ENCODE measurements at regions not wholly inside any gene's neighbourhood (a gene's known extent, or its start where the extent isn't known, plus 50 kb on each side); places are given as distances from the start of the nearest gene placed in this dataset.
"Not testable (repeated sequence)": the region's sequence is repeated elsewhere in the genome, so short reads cannot be mapped to it uniquely, and the experiment has no call there.

- no peak for DNase-seq
Measured at GRCh38 chr2:199216253-199216652, 241.5 kb downstream of the SATB2 start.

DNA sequence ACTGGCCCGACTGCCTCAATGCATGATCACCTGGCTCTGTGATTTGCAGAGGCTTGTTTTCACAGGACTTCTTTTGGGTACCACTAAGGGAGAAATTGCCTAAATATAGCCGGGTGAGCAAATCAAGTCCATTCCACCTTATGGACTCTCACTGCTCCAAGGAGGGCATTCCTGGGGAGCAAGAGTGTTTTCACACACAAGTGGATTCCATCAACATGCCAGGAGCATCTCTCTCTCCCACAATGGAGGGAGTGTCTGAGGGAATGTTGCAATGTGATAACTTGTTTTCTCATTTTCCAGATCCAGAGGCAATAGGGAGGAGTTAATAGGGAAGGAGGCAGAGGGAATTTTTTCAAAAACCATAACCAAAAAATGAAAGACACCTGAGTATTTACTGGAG, 250.7 kb downstream of the SATB2 start:
- no peak for DNase-seq

DNA sequence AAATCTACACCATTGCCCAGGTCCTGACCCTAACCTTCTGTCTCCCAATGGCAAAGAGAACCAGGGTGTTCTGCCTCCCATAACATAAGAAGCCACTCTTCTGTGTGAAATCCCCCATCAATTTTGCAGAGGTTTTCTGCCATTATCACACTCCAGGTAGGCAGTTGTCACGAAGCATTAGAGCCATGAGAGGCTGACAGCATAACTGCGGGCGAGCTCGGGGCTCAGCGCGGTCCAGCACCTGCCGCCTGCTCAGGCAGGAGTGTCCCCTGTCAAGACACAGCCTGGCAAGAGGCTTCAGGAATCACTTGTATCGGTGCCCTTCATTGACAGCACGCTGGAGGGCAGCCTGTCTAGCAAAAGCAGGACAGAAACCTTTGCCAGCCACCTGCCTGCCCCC, 251.2 kb downstream of the SATB2 start:
- no peak for DNase-seq

DNA sequence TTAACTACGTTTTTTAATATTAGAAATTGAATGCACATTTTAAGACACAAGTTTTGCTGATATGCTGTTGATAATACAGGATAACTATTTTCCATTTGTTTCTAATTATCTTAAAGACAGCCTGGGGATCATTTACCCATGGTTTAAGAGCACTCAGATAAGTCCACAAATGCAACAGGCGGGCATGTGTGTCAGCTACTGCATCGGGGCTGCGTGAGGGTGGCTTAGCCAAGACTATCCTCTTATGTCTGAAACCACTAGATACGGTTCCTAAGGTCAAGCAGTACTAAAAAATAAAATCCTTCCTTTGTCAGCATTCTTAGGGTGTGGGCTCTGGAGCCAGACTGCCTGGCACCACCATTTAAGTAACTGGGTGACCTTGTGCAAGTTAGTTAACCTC, 254.8 kb downstream of the SATB2 start:
- no peak for DNase-seq

DNA sequence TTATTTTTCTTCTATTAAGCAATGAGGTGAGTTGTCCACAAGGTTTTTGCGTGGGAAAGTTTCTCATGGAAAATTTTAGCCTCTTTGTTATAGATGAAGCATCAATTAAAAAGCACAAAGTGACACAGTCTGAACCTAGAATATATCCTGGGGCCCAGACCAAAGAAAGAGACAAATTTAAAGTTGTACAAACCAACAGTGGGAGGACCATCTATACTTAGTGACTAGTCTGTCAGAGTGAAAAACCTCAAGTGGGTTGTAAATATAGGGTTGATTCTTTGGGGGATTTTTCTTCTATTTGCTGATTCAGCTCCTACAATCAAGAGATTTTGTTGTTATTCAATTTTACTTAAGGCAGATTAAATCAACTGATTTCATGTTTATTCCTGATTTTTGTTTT, 256.2 kb downstream of the SATB2 start:
- DNase-seq, result no peak

- DNase-seq, result no peak
Measured at GRCh38 chr2:199199797-199200196, 257.9 kb downstream of the SATB2 start.

- no peak for DNase-seq
Measured at GRCh38 chr2:199197448-199197847, 260.3 kb downstream of the SATB2 start.

- no peak for DNase-seq
Measured at GRCh38 chr2:199196686-199197085, 261.1 kb downstream of the SATB2 start.

DNA sequence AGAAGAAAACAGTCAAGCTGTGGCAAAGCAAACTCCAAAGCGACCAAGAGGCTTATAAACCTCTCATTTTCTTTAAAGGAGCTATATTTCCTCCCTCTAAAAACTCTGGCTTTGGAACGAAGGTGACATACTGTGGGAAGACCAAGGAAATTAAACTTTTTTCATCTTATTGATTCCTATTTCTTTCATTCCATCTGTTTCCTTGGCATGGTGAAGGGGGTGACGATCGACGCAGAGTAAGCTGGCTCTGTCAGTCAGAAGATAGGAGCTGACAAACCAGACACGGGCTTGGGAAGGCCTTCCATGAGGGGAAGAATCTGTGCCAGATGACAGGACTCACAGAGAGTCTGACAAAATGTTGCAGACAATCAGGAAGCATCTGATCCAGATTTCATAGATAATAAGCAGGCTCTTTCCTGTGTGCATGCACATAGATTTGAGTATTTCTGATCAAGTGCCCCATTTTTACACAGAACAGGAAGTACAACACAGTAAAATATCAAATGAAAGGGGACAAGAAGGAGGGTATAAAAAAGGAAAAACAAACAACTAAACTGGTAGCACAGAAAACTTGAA, 261.7 kb downstream of the SATB2 start:
- no peak for DNase-seq

GRCh38 chr2:199191461-199191860, 266.3 kb downstream of the SATB2 start:
- DNase-seq, result no peak

- DNase-seq, result no peak
Measured at GRCh38 chr2:199189229-199189628, 268.5 kb downstream of the SATB2 start.

- DNase-seq, result no peak
Measured at GRCh38 chr2:199186301-199186751, 271.4 kb downstream of the SATB2 start.

GRCh38 chr2:199185174-199185573, 272.6 kb downstream of the SATB2 start:
- DNase-seq, result not testable (repeated sequence)

DNA sequence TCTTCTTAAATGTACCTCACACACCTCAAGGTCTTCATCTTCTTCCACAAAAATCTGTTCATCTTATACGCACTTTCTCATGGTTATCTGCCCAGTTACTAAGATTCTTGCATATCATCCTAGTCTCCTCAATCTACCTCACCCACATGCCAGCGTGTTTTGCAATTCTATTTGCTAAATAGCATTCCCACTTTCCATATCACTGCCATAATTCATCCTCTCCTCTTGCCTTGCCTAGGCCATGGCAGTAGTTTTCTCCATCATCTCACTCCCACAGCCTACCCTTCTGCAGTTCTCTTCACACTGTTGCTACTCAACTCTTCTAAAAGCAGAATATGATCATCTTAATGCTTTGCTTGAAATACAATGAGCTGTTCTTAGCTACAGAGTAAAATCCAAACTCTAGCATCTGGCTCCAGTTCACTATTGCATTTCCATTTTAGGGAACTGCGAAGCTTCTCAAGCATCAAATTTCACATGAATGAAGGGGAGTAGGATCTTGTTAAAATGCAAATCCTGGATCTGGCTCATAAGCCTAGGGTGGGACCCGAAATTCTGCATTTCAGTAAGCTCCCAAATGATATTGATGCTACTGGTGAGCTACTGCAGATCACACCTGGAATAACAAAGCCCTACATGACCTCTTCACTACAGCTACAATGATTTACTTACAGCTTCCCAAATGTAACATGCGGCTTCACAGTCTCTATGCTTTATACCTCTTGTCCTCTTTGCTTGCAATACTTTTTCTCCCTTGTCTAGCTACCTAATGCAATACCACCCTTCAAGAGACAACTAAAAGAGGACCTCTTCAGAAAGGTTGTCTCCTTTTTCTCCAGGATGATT, 293.9 kb downstream of the SATB2 start:
- no peak for DNase-seq

- DNase-seq, result no peak
Measured at GRCh38 chr2:199160677-199161465, 296.9 kb downstream of the SATB2 start.

- no peak for DNase-seq
Measured at GRCh38 chr2:199160081-199160480, 297.7 kb downstream of the SATB2 start.

GRCh38 chr2:199148076-199148845, 309.5 kb downstream of the SATB2 start:
- no peak for DNase-seq

- no peak for DNase-seq
Measured at GRCh38 chr2:199147216-199147615, 310.5 kb downstream of the SATB2 start.

DNA sequence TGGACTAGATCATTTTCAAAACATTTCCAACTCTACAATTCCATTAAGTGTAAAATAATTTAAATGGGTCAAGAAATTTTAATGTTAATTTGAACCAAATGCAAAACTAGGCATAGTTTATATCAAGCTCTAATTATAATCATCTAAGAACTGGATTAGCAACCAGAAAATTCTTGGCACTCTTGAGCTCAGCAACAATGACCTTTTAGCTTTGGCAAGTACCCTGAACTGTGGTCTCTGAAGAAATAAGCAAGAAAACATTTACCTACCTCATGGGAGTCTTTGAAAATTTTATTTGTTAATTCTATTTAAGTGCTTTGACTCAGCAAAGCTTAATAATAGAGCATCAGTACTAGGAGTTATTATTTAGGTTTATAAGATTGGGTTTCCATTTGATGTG, 313.2 kb downstream of the SATB2 start:
- DNase-seq, result no peak

DNA sequence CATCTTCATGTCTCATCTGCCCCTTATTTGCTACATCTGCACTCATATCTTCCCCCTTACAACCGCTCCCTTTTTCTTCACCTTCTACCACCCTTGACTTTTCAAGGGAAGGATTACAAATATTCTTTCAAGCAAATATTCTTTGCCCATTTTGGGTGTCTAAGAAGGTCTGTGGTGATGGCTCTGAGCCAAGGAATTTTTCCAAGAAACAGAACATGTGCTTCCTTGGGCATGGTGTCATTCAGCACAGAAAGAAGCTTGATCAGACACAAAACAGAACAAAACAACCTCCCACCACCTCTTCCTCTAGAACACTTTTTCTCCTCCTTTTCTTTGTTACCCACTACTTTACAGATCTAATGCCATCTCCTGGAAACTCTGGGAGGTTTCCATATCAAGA, 313.7 kb downstream of the SATB2 start:
- DNase-seq, result no peak

DNA sequence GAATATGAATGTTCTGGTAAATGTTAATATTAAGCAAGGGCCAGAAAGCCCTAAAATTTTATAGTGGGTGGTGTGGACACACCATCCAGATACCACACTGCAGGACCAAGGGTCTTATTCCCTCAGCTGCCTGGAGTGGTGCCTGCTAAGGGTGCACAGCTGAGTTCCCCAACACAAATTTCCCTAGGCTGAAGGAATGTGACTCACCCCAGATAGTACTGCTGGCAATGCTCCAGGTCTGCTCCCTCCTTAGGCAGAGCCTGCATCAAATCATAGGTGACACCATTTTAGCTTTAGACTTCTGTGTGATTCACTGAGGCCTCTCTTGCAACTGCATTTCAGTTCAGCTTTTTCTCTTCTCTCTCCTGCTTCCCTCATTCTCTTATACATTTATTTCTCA, 321.1 kb downstream of the SATB2 start:
- DNase-seq, result peak; percentile 3

DNA sequence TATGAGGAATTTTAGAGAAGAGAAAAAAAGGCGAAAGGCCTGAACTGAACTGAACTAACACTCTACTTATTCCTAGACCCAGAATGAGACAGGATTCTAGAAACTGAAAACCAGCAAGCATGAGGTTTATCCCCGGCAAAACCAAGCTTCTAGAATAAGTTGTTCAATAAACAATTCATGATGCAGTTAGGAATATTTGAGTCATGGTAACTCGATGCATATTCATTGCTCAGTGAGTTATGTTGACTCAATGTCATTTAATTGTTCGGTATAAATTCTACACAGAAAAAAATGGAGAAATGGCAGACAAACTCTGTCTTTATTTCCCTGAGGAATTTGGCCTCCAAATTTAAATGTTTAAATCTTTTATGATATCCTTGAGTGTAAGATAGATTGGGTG, 321.5 kb downstream of the SATB2 start:
- no peak for DNase-seq

GRCh38 chr2:199131876-199132275, 325.9 kb downstream of the SATB2 start:
- no peak for DNase-seq
